ENCODE measurements at regions not wholly inside any gene's neighbourhood (a gene's known extent, or its start where the extent isn't known, plus 50 kb on each side); places are given as distances from the start of the nearest gene placed in this dataset.
"Not testable (repeated sequence)": the region's sequence is repeated elsewhere in the genome, so short reads cannot be mapped to it uniquely, and the experiment has no call there.

DNA sequence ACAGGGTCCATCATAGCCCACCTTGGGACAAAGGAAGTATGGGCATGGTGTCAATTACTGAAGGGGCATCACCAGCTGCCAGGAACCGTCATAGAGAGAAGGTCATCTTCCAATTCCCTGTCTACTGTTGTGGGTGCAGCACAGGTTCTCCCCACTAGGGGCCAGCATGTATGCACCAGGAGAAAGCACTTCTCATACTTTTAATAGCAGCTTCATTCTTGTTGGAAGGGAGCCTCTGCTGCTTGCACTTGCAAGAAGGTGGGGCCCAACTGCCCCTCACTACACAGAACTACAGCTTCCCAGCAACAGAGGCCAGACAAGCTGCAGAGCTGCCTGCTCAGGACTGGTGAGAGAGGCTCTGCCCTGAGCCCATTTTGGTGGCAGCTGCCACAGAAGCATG lies 182.2 kb downstream of the SPIN4 start:
- H3K36me3 ChIP-seq (ENCODE audit: control insufficient read depth in 2 of 4, insufficient read depth in 4 of 4, low read length in 3 of 4); H4K20me1 ChIP-seq (replicated peaks in 1 of 2; ENCODE audit: control insufficient read depth in 1 of 2, insufficient read depth in 2 of 2, low read length in 2 of 2); H3K23ac ChIP-seq (ENCODE audit: insufficient read length); H2BK120ac ChIP-seq (replicated peaks; ENCODE audit: low read depth, low read length); H2BK5ac ChIP-seq (ENCODE audit: low read depth, low read length); H3K4me3 ChIP-seq (ENCODE audit: extremely low read depth in 1 of 4, insufficient read depth in 2 of 4, low read depth in 3 of 4, low read length in 4 of 4); H3K27ac ChIP-seq (ENCODE audit: low read depth, low read length); CTCF ChIA-PET (ENCODE audit: partially characterized antibody); H4K5ac ChIP-seq (ENCODE audit: insufficient read length, low read depth, low read length); H2BK12ac ChIP-seq (ENCODE audit: low read depth, low read length); H2BK20ac ChIP-seq (ENCODE audit: low read length); H2BK15ac ChIP-seq (ENCODE audit: low read length); H3K27me3 ChIP-seq (replicated peaks in 1 of 4; ENCODE audit: control insufficient read depth in 3 of 4, extremely low read depth in 1 of 4, insufficient read depth in 3 of 4, low read length in 3 of 4); H3K4me1 ChIP-seq (replicated peaks in 1 of 4; ENCODE audit: control insufficient read depth in 3 of 4, insufficient read depth in 4 of 4, low read length in 3 of 4); H3K18ac ChIP-seq (ENCODE audit: extremely low read depth, low read length); H3K4ac ChIP-seq (replicated peaks; ENCODE audit: insufficient read length, low read depth, low read length); POLR2A ChIA-PET (ENCODE audit: partially characterized antibody); H2AFZ ChIP-seq (ENCODE audit: low read length); H3K9ac ChIP-seq (replicated peaks in 1 of 4; ENCODE audit: extremely low read depth in 1 of 4, low read depth in 3 of 4, low read length in 3 of 4); H3K9me3 ChIP-seq (ENCODE audit: insufficient read depth in 2 of 2, low read depth in 1 of 2, low read length in 1 of 2); H4K91ac ChIP-seq (replicated peaks; ENCODE audit: insufficient read length, low read length); H3K23me2 ChIP-seq (ENCODE audit: low read depth, low read length); H3K56ac ChIP-seq (replicated peaks; ENCODE audit: insufficient read length, low read depth, low read length); FAIRE-seq; H3K14ac ChIP-seq (ENCODE audit: insufficient read length); H3K4me2 ChIP-seq (ENCODE audit: insufficient read depth in 1 of 2, low read depth in 2 of 2, low read length in 2 of 2); H3K79me1 ChIP-seq (ENCODE audit: low read depth, low read length); H3K79me2 ChIP-seq (ENCODE audit: control insufficient read depth in 1 of 2, insufficient read depth in 2 of 2, low read length in 2 of 2); H4K8ac ChIP-seq (ENCODE audit: extremely low read depth, insufficient read depth, low read length); H2AK5ac ChIP-seq (ENCODE audit: low read depth, low read length); DNase-seq (ENCODE audit: low read depth in 1 of 2, low spot score in 2 of 2): not testable (repeated sequence)
- WGBS, 2 experiments (ENCODE audit: extremely low coverage in 1 of 2, insufficient coverage in 1 of 2, insufficient read length in 1 of 2, insufficient replicate concordance in 2 of 2, low coverage in 1 of 2, low lambda C conversion rate in 2 of 2, missing lambda C conversion rate in 1 of 2): no CpG with 5 or more reads among the region's 1 CpG

DNA sequence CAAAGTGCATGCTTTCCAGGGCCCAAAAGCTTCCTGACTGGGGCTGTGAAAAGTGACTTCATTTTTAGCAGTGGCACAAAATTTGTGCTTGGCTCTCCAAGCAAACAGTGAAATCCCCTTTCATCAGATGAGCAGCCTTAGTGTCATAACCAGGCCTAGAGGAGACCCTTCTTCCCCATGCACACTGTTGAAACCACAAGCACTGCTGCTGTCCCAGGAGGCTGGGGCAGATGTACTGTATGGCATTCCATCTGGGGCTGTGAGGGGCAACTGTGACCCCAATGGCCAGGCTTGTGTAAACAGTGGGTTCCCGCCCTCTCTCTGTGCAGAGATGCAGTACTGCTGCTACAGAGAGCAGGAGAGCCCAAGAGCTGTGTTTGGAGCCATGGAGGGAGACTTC lies 184.1 kb downstream of the SPIN4 start:
- H3K18ac ChIP-seq (ENCODE audit: extremely low read depth, low read length); H3K27me3 ChIP-seq (replicated peaks in 1 of 4; ENCODE audit: control insufficient read depth in 3 of 4, extremely low read depth in 1 of 4, insufficient read depth in 3 of 4, low read length in 3 of 4); H3K27ac ChIP-seq (ENCODE audit: low read depth, low read length); H3K23ac ChIP-seq (ENCODE audit: insufficient read length); FAIRE-seq; H4K8ac ChIP-seq (ENCODE audit: extremely low read depth, insufficient read depth, low read length); H3K23me2 ChIP-seq (ENCODE audit: low read depth, low read length); H4K91ac ChIP-seq (replicated peaks; ENCODE audit: insufficient read length, low read length); H2AFZ ChIP-seq (ENCODE audit: low read length); H3K79me1 ChIP-seq (ENCODE audit: low read depth, low read length); H4K20me1 ChIP-seq (replicated peaks in 1 of 2; ENCODE audit: control insufficient read depth in 1 of 2, insufficient read depth in 2 of 2, low read length in 2 of 2); H3K9me3 ChIP-seq (ENCODE audit: insufficient read depth in 2 of 2, low read depth in 1 of 2, low read length in 1 of 2); H3K4me2 ChIP-seq (ENCODE audit: insufficient read depth in 1 of 2, low read depth in 2 of 2, low read length in 2 of 2); H2BK120ac ChIP-seq (replicated peaks; ENCODE audit: low read depth, low read length); H3K14ac ChIP-seq (ENCODE audit: insufficient read length); H3K4me3 ChIP-seq (ENCODE audit: extremely low read depth in 1 of 4, insufficient read depth in 2 of 4, low read depth in 3 of 4, low read length in 4 of 4); H2AK5ac ChIP-seq (ENCODE audit: low read depth, low read length); H4K5ac ChIP-seq (ENCODE audit: insufficient read length, low read depth, low read length); POLR2A ChIA-PET (ENCODE audit: partially characterized antibody); H2BK15ac ChIP-seq (ENCODE audit: low read length); H2BK12ac ChIP-seq (ENCODE audit: low read depth, low read length); H2BK20ac ChIP-seq (ENCODE audit: low read length); H3K56ac ChIP-seq (replicated peaks; ENCODE audit: insufficient read length, low read depth, low read length); CTCF ChIA-PET (ENCODE audit: partially characterized antibody); H3K4ac ChIP-seq (replicated peaks; ENCODE audit: insufficient read length, low read depth, low read length); H3K79me2 ChIP-seq (ENCODE audit: control insufficient read depth in 1 of 2, insufficient read depth in 2 of 2, low read length in 2 of 2); H3K36me3 ChIP-seq (ENCODE audit: control insufficient read depth in 2 of 4, insufficient read depth in 4 of 4, low read length in 3 of 4); H3K9ac ChIP-seq (replicated peaks in 1 of 4; ENCODE audit: extremely low read depth in 1 of 4, low read depth in 3 of 4, low read length in 3 of 4); H2BK5ac ChIP-seq (ENCODE audit: low read depth, low read length); H3K4me1 ChIP-seq (replicated peaks in 1 of 4; ENCODE audit: control insufficient read depth in 3 of 4, insufficient read depth in 4 of 4, low read length in 3 of 4); DNase-seq (ENCODE audit: low read depth in 1 of 2, low spot score in 2 of 2): not testable (repeated sequence)
- no CpG with 5 or more reads among the region's 1 CpG for WGBS, 2 experiments (ENCODE audit: extremely low coverage in 1 of 2, insufficient coverage in 1 of 2, insufficient read length in 1 of 2, insufficient replicate concordance in 2 of 2, low coverage in 1 of 2, low lambda C conversion rate in 2 of 2, missing lambda C conversion rate in 1 of 2)

Measured in H1 (cell line).